ENCODE measurements at regions not wholly inside any gene's neighbourhood (a gene's known extent, or its start where the extent isn't known, plus 50 kb on each side); places are given as distances from the start of the nearest gene placed in this dataset.
"Not testable (repeated sequence)": the region's sequence is repeated elsewhere in the genome, so short reads cannot be mapped to it uniquely, and the experiment has no call there.

GRCh38 chr13:62564770-62565169, 1149.1 kb upstream of the PCDH20 start:
- POLR2A ChIA-PET, result no interaction called here
- CTCF ChIA-PET, result no interaction called here

- ChIA-PET CTCF (no interaction called here), POLR2A (no interaction called here)
These were observed 1147.6 kb upstream of the PCDH20 start for GRCh38 chr13:62563251-62563650.

- CTCF ChIA-PET, result no interaction called here
- POLR2A ChIA-PET, result no interaction called here
These were observed 1141.3 kb upstream of the PCDH20 start for GRCh38 chr13:62556978-62557377.

GRCh38 chr13:62551588-62551987, 1135.9 kb upstream of the PCDH20 start:
- ChIA-PET POLR2A (no interaction called here), CTCF (no interaction called here)

GRCh38 chr13:62544928-62545327, 1129.3 kb upstream of the PCDH20 start:
- CTCF ChIA-PET, result no interaction called here
- POLR2A ChIA-PET, result no interaction called here

- ChIA-PET CTCF (no interaction called here), POLR2A (no interaction called here)
These were observed 1121.9 kb upstream of the PCDH20 start for GRCh38 chr13:62537593-62537992.

- ChIA-PET CTCF (no interaction called here), POLR2A (no interaction called here)
These were observed 1110.0 kb upstream of the PCDH20 start for GRCh38 chr13:62525652-62526051.

GRCh38 chr13:62524498-62524897, 1108.8 kb upstream of the PCDH20 start:
- ChIA-PET CTCF (no interaction called here), POLR2A (no interaction called here)

- POLR2A ChIA-PET, result no interaction called here
- CTCF ChIA-PET, result no interaction called here
These were observed 1108.4 kb upstream of the PCDH20 start for GRCh38 chr13:62524061-62524460.

GRCh38 chr13:62512194-62513141, 1096.8 kb upstream of the PCDH20 start:
- ChIA-PET POLR2A (no interaction called here), CTCF (no interaction called here)

- ChIA-PET CTCF (no interaction called here), POLR2A (no interaction called here)
These were observed 1095.4 kb upstream of the PCDH20 start for GRCh38 chr13:62510906-62511655.

- POLR2A ChIA-PET, result no interaction called here
- CTCF ChIA-PET, result no interaction called here
These were observed 1086.9 kb upstream of the PCDH20 start for GRCh38 chr13:62502588-62502987.

- POLR2A ChIA-PET, result no interaction called here
- CTCF ChIA-PET, result no interaction called here
These were observed 1074.1 kb upstream of the PCDH20 start for GRCh38 chr13:62489731-62490130.

- ChIA-PET CTCF (no interaction called here), POLR2A (no interaction called here)
These were observed 1068.1 kb upstream of the PCDH20 start for GRCh38 chr13:62483774-62484173.

- CTCF ChIA-PET, result no interaction called here
These were observed 1066.7 kb upstream of the PCDH20 start for GRCh38 chr13:62482351-62482750.

GRCh38 chr13:62473944-62474237, 1058.2 kb upstream of the PCDH20 start:
- CTCF ChIA-PET, result no interaction called here

More at GRCh38 chr13:62482351-62482750, 1066.7 kb upstream of the PCDH20 start:
- POLR2A ChIA-PET, result no interaction called here

GRCh38 chr13:62473190-62473943, 1057.7 kb upstream of the PCDH20 start:
- CTCF ChIA-PET, result no interaction called here
- POLR2A ChIA-PET, result no interaction called here

More at GRCh38 chr13:62473944-62474237, 1058.2 kb upstream of the PCDH20 start:
- POLR2A ChIA-PET, result no interaction called here

- POLR2A ChIA-PET, result no interaction called here
These were observed 1038.1 kb upstream of the PCDH20 start for GRCh38 chr13:62453761-62454160.

GRCh38 chr13:62450759-62451158, 1035.1 kb upstream of the PCDH20 start:
- POLR2A ChIA-PET, result no interaction called here
- CTCF ChIA-PET, result no interaction called here

More at GRCh38 chr13:62453761-62454160, 1038.1 kb upstream of the PCDH20 start:
- CTCF ChIA-PET, result no interaction called here

- POLR2A ChIA-PET, CTCF ChIA-PET: not testable (repeated sequence)
These were observed 1032.2 kb upstream of the PCDH20 start for GRCh38 chr13:62447771-62448382.

Measured in activated CD8-positive, alpha-beta memory T cell treated with anti-CD3 and anti-CD28 coated beads for 36 hours (primary cell).